NCI-H748 (cell line): ENCODE measurements at regions not wholly inside any gene's neighbourhood (a gene's known extent, or its start where the extent isn't known, plus 50 kb on each side); places are given as distances from the start of the nearest gene placed in this dataset.

Experiments
- DNase-seq: peaks from one replicate; lab custom pipeline; 2025; ENCODE audit not compliant: unreplicated experiment; lab: John Stamatoyannopoulos, UW

GRCh38 chr5:129399069-129399468, 61.0 kb upstream of the ADAMTS19 start:
- no peak for DNase-seq

- no peak for DNase-seq
Measured at GRCh38 chr5:129400395-129400983, 59.6 kb upstream of the ADAMTS19 start.

- DNase-seq, result no peak
Measured at GRCh38 chr5:129405222-129405621, 54.9 kb upstream of the ADAMTS19 start.

DNA sequence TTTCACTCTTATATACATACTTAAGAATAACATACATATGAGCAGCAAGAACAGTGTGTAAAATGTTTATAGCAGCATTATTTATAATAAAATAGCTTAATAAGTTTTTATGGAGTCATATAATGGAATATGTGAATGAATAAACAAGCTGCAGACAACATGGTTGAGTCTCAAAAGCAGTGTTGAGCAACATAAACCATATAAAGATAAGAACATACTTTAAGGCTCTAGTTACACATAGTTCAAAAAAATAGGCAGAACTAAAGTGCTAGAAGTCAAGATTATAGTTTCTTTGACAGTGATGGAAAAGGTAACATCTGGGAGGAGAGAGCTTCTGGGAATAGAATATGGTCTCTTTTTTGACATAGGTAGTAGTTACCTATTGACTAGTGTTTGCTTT, 53.7 kb upstream of the ADAMTS19 start:
- no peak for DNase-seq
